ENCODE measurements at regions not wholly inside any gene's neighbourhood (a gene's known extent, or its start where the extent isn't known, plus 50 kb on each side); places are given as distances from the start of the nearest gene placed in this dataset.
"Not testable (repeated sequence)": the region's sequence is repeated elsewhere in the genome, so short reads cannot be mapped to it uniquely, and the experiment has no call there.

DNA sequence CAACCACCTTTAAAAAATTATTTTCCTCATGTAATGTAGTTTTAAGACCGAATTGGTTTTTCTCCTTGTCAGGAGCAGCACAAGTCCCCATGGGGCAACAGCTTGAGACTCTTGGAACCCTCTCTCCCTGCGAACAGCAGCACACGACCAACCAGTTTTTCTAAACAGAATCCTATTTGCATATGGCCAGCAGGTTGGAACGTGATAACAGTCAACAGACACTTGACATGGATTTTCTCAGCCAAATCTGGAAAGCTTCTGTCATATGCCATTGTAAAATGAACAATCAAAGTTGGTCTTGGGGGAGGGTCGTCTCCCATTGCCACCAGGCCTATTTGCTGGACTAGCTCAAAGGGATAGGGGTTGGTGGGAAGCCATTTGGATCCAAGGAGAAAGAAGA is 1915.0 kb upstream of the FLRT2 start:
- TF ChIP-seq, protein P1, sequence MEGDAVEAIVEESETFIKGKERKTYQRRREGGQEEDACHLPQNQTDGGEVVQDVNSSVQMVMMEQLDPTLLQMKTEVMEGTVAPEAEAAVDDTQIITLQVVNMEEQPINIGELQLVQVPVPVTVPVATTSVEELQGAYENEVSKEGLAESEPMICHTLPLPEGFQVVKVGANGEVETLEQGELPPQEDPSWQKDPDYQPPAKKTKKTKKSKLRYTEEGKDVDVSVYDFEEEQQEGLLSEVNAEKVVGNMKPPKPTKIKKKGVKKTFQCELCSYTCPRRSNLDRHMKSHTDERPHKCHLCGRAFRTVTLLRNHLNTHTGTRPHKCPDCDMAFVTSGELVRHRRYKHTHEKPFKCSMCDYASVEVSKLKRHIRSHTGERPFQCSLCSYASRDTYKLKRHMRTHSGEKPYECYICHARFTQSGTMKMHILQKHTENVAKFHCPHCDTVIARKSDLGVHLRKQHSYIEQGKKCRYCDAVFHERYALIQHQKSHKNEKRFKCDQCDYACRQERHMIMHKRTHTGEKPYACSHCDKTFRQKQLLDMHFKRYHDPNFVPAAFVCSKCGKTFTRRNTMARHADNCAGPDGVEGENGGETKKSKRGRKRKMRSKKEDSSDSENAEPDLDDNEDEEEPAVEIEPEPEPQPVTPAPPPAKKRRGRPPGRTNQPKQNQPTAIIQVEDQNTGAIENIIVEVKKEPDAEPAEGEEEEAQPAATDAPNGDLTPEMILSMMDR (IDR thresholded peaks at IDR 0.05; ENCODE audit: borderline replicate concordance, extremely low read depth, insufficient read depth), result no peak
- no peak for DNase-seq
- Histone ChIP-seq H3K27me3 (ENCODE audit: control insufficient read depth, insufficient read depth, low read length) (no peaks in the 10 kb centered on the region), H3K9me3 (ENCODE audit: control insufficient read depth in 2 of 3, insufficient read depth in 1 of 3, low read length in 3 of 3) (no peaks in the 10 kb centered on the region), H3K4me1 (ENCODE audit: control insufficient read depth in 2 of 3, insufficient read depth in 2 of 3, low read depth in 1 of 3, low read length in 3 of 3) (no peaks in the 10 kb centered on the region), H3K27ac (ENCODE audit: low read depth in 2 of 2, low read length in 2 of 2) (no peak overlapping the region), H3K4me3 (ENCODE audit: low read length in 3 of 3) (no peak overlapping the region), H3K36me3 (ENCODE audit: control insufficient read depth in 2 of 3, insufficient read depth in 3 of 3, low read length in 3 of 3) (no peaks in the 10 kb centered on the region), H3K9ac (ENCODE audit: low read length in 3 of 3) (no peak overlapping the region)
- FAIRE-seq, result no peak
- intact Hi-C loops (cut with DNase I), result no loop called here

DNA sequence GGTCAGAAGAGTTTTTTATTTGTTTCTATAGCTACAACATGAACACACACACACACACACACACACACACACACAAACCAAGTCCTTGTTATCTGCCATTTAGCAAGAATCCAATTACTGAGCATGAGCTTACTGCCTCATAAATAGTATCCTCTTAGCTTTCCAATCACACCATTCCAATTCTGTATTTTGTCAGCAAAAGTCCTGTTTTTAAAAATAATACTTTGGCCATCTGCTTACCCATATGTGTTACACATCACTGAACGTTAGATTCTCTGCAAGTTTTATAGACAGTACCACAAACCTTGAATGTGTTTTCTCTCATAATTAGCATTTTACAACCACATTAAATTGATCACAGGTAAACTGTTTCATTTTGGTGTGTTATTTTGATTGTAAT is 1905.4 kb upstream of the FLRT2 start:
- intact Hi-C loops (cut with DNase I), result no loop called here
- Histone ChIP-seq H3K9me3 (ENCODE audit: control insufficient read depth in 2 of 3, insufficient read depth in 1 of 3, low read length in 3 of 3) (no peaks in the 10 kb centered on the region), H3K36me3 (ENCODE audit: control insufficient read depth in 2 of 3, insufficient read depth in 3 of 3, low read length in 3 of 3) (no peaks in the 10 kb centered on the region), H3K4me3 (ENCODE audit: low read length in 3 of 3) (no peak overlapping the region), H3K27me3 (ENCODE audit: control insufficient read depth, insufficient read depth, low read length) (no peaks in the 10 kb centered on the region), H3K9ac (ENCODE audit: low read length in 3 of 3) (no peak overlapping the region), H3K27ac (ENCODE audit: low read depth in 2 of 2, low read length in 2 of 2) (no peak overlapping the region), H3K4me1 (ENCODE audit: control insufficient read depth in 2 of 3, insufficient read depth in 2 of 3, low read depth in 1 of 3, low read length in 3 of 3) (no peaks in the 10 kb centered on the region)
- FAIRE-seq, result no peak
- DNase-seq, result no peak
- TF ChIP-seq, protein P1 (IDR thresholded peaks at IDR 0.05; ENCODE audit: borderline replicate concordance, extremely low read depth, insufficient read depth), result no peak

DNA sequence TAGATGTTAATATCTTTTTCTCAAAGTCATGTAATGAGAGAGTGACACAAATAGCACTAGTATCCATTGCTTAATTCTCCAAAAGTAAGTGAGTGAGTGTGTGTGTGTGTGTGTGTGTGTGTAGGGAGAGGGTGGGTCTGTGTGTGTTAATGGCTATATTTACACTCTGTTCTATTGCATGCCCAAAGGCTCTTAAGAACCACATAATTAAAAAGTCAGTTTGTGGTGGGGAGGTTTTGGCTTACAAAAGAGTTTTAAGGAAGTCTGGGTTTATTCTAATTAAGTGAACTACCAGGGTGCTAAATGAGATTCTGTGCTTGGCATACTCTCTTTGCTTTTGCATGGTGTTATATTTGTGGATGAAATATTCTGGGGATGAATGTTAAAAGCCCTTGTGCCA is 1897.6 kb upstream of the FLRT2 start:
- H3K4me3 ChIP-seq (ENCODE audit: low read length in 3 of 3), result no peak overlapping the region
- H3K9ac ChIP-seq (ENCODE audit: low read length in 3 of 3), result no peak overlapping the region
- H3K36me3 ChIP-seq (ENCODE audit: control insufficient read depth in 2 of 3, insufficient read depth in 3 of 3, low read length in 3 of 3), result no peaks in the 10 kb centered on the region
- H3K4me1 ChIP-seq (ENCODE audit: control insufficient read depth in 2 of 3, insufficient read depth in 2 of 3, low read depth in 1 of 3, low read length in 3 of 3), result no peaks in the 10 kb centered on the region
- FAIRE-seq (no peak), DNase-seq (no peak)
- no peaks in the 10 kb centered on the region for H3K9me3 ChIP-seq (ENCODE audit: control insufficient read depth in 2 of 3, insufficient read depth in 1 of 3, low read length in 3 of 3)
- TF ChIP-seq, protein P1 (IDR thresholded peaks at IDR 0.05; ENCODE audit: borderline replicate concordance, extremely low read depth, insufficient read depth), result no peak
- H3K27me3 ChIP-seq (ENCODE audit: control insufficient read depth, insufficient read depth, low read length), result no peaks in the 10 kb centered on the region
- H3K27ac ChIP-seq (ENCODE audit: low read depth in 2 of 2, low read length in 2 of 2), result no peak overlapping the region
- intact Hi-C loops (cut with DNase I), result no loop called here

DNA sequence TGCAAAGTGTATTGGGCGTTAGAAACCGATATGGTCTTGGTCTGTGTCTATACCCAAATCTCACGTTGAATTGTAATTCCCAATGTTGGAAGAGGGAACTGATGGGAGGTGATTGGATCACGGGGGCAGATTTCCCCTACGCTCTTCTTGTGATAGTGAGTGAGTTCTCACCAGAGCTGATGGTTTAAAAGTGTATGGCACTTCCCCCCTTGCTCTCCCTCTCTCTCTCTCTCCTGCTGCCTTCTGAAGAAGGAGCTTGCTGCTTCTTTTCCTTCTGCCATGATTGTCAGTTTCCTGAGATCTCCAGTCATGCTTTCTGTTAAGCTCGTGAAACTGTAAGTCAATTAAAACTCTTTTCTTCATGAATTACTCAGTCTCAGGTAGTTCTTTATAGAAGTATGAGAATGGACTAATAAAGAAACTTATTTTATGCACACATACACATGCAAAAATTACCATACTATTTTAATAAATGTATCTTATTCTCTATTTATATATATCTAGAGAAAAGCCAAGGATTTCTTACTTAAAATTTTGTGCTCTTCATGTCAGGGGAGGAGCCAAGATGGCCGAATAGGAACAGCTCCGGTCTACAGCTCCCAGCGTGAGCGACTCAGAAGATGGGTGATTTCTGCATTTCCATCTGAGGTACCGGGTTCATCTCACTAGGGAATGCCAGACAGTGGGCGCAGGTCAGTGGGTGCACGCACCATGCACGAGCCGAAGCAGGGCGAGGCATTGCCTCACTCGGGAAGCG is 1891.0 kb upstream of the FLRT2 start:
- no peaks in the 10 kb centered on the region for H3K27me3 ChIP-seq (ENCODE audit: control insufficient read depth, insufficient read depth, low read length)
- TF ChIP-seq, protein P1 (IDR thresholded peaks at IDR 0.05; ENCODE audit: borderline replicate concordance, extremely low read depth, insufficient read depth), result no peak
- H3K9me3 ChIP-seq (ENCODE audit: control insufficient read depth in 2 of 3, insufficient read depth in 1 of 3, low read length in 3 of 3), result no peaks in the 10 kb centered on the region
- H3K4me3 ChIP-seq (ENCODE audit: low read length in 3 of 3), result no peak overlapping the region
- no peak overlapping the region for H3K27ac ChIP-seq (ENCODE audit: low read depth in 2 of 2, low read length in 2 of 2)
- H3K4me1 ChIP-seq (ENCODE audit: control insufficient read depth in 2 of 3, insufficient read depth in 2 of 3, low read depth in 1 of 3, low read length in 3 of 3), result no peaks in the 10 kb centered on the region
- FAIRE-seq (no peak), DNase-seq (no peak)
- H3K36me3 ChIP-seq (ENCODE audit: control insufficient read depth in 2 of 3, insufficient read depth in 3 of 3, low read length in 3 of 3), result no peaks in the 10 kb centered on the region
- intact Hi-C loops (cut with DNase I), result no loop called here
- H3K9ac ChIP-seq (ENCODE audit: low read length in 3 of 3), result no peak overlapping the region

DNA sequence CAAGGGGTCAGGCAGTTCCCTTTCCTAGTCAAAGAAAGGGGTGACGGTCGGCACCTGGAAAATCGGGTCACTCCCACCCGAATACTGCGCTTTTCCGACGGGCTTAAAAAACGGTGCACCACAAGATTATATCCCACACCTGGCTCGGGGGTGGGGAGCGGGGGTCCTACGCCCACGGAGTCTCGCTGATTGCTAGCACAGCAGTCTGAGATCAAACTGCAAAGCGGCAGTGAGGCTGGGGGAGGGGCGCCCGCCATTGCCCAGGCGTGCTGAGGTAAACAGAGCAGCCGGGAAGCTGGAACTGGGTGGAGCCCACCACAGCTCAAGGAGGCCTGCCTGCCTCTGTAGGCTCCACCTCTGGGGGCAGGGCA is 1890.5 kb upstream of the FLRT2 start:
- FAIRE-seq; H3K9ac ChIP-seq (ENCODE audit: low read length in 3 of 3); DNase-seq; intact Hi-C loops (cut with DNase I); H3K4me3 ChIP-seq (ENCODE audit: low read length in 3 of 3); H3K9me3 ChIP-seq (ENCODE audit: control insufficient read depth in 2 of 3, insufficient read depth in 1 of 3, low read length in 3 of 3); H3K27me3 ChIP-seq (ENCODE audit: control insufficient read depth, insufficient read depth, low read length); H3K4me1 ChIP-seq (ENCODE audit: control insufficient read depth in 2 of 3, insufficient read depth in 2 of 3, low read depth in 1 of 3, low read length in 3 of 3); H3K27ac ChIP-seq (ENCODE audit: low read depth in 2 of 2, low read length in 2 of 2); H3K36me3 ChIP-seq (ENCODE audit: control insufficient read depth in 2 of 3, insufficient read depth in 3 of 3, low read length in 3 of 3): not testable (repeated sequence)

Data from kidney (tissue), 13 donors.